ENCODE measurements at regions not wholly inside any gene's neighbourhood (a gene's known extent, or its start where the extent isn't known, plus 50 kb on each side); places are given as distances from the start of the nearest gene placed in this dataset.

GRCh38 chr10:105990529-105990928 lies 1174.0 kb downstream of the SORCS1 start:
- TF ChIP-seq, protein P1, sequence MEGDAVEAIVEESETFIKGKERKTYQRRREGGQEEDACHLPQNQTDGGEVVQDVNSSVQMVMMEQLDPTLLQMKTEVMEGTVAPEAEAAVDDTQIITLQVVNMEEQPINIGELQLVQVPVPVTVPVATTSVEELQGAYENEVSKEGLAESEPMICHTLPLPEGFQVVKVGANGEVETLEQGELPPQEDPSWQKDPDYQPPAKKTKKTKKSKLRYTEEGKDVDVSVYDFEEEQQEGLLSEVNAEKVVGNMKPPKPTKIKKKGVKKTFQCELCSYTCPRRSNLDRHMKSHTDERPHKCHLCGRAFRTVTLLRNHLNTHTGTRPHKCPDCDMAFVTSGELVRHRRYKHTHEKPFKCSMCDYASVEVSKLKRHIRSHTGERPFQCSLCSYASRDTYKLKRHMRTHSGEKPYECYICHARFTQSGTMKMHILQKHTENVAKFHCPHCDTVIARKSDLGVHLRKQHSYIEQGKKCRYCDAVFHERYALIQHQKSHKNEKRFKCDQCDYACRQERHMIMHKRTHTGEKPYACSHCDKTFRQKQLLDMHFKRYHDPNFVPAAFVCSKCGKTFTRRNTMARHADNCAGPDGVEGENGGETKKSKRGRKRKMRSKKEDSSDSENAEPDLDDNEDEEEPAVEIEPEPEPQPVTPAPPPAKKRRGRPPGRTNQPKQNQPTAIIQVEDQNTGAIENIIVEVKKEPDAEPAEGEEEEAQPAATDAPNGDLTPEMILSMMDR (IDR thresholded peaks at IDR 0.05), result no peak
- no peak for TF ChIP-seq POLR2A (IDR thresholded peaks at IDR 0.05)

All from right lobe of liver (tissue), 4 donors.